GM12878 (cell line): ENCODE measurements at regions not wholly inside any gene's neighbourhood (a gene's known extent, or its start where the extent isn't known, plus 50 kb on each side); places are given as distances from the start of the nearest gene placed in this dataset.

Source experiments
- ATAC-seq: fragments of 200-7000 bp; cut with Tn5 transposase; 3 replicates; pipeline ENCODE4 v1.9.1; 2020; ENCODE audit warnings: mild to moderate bottlenecking, moderate library complexity
- BruUV-seq: library from RNA; stranded (reverse); fragments of 400-500 nt; replicated peaks from 2 replicates; lab custom pipeline; 2021; lab: Mats Ljungman, UMichigan
- CTCF ChIA-PET: fragments of 300-600 bp; sonication (Branson Sonifier 250); formaldehyde crosslinking; extraction: SDS; loops from one replicate; lab custom pipeline; 2021; ENCODE audit warnings: inconsistent platforms; lab: Yijun Ruan, JAX
- POLR2A ChIA-PET: fragments of 350-600 bp; formaldehyde crosslinking; extraction: SDS; loops from one replicate; lab custom pipeline; 2021; ENCODE audit warnings: inconsistent platforms; lab: Charles Lee
- RAD21 ChIA-PET: fragments of 300-600 bp; sonication (Branson Sonifier 250); formaldehyde crosslinking; loops from one replicate; lab custom pipeline; 2023; ENCODE audit warnings: antibody characterized with exemption; ENCODE audit not compliant: unreplicated experiment; lab: Charles Lee
- SMC1A ChIA-PET: fragments of 300-600 bp; sonication (Branson Sonifier 250); formaldehyde crosslinking; loops from one replicate; lab custom pipeline; 2023; ENCODE audit not compliant: unreplicated experiment, uncharacterized antibody; lab: Charles Lee
- DNase-seq: peaks from one replicate; pipeline ENCODE4 v3.0.0-alpha.2; 2011; ENCODE audit warnings: low read depth, low spot score
- FAIRE-seq: peaks from 3 replicates; lab custom pipeline; 2011; peaks lifted over from hg19 to GRCh38; lab: Jason Lieb, UNC
- H2AFZ ChIP-seq: 2 replicates; pipeline ENCODE4 v1.6.0; 2011; ENCODE audit warnings: low read depth, low read length, control low read depth; ENCODE audit not compliant: control insufficient read depth
- H3K27ac ChIP-seq: 2 replicates; pipeline ENCODE4 v1.5.1; 2011; ENCODE audit warnings: control low read depth; ENCODE audit not compliant: control insufficient read depth, insufficient read depth
- H3K27me3 ChIP-seq, 2 experiments: replicated peaks in 1 of 2; 2 replicates each; pipeline versions ENCODE4 v1.6.0 to v1.6.1; 2011; ENCODE audit warnings: low read length in 1 of 2; ENCODE audit not compliant: control insufficient read depth in 2 of 2, insufficient read depth in 2 of 2
- H3K36me3 ChIP-seq, 2 experiments: 2 replicates each; pipeline ENCODE4 v1.5.1; 2011; ENCODE audit warnings: low read length in 1 of 2; ENCODE audit not compliant: control insufficient read depth in 2 of 2, insufficient read depth in 2 of 2
- H3K4me1 ChIP-seq: 2 replicates; pipeline ENCODE4 v1.6.1; 2011; ENCODE audit warnings: mild to moderate bottlenecking, low read length, moderate library complexity, mixed read lengths; ENCODE audit not compliant: control insufficient read depth, insufficient read depth
- H3K4me2 ChIP-seq: 2 replicates; pipeline ENCODE4 v1.6.0; 2011; ENCODE audit warnings: control low read depth; ENCODE audit not compliant: control insufficient read depth, insufficient read depth
- H3K4me3 ChIP-seq: fragments of 200-600 bp; sonication (generic); 2 replicates; pipeline ENCODE4 v1.5.1; 2016
- H3K79me2 ChIP-seq: 2 replicates; pipeline ENCODE4 v1.6.0; 2011; ENCODE audit warnings: low read length; ENCODE audit not compliant: control insufficient read depth, insufficient read depth
- H3K9ac ChIP-seq: 2 replicates; pipeline ENCODE4 v1.8.0; 2011; ENCODE audit warnings: low read length, control low read depth, mixed read lengths; ENCODE audit not compliant: control insufficient read depth, insufficient read depth
- H3K9me3 ChIP-seq: replicated peaks from 3 replicates; pipeline ENCODE4 v1.5.1; 2011; ENCODE audit warnings: mild to moderate bottlenecking, low read length; ENCODE audit not compliant: control insufficient read depth, insufficient read depth
- H4K20me1 ChIP-seq: 2 replicates; pipeline ENCODE4 v1.6.0; 2011; ENCODE audit not compliant: control insufficient read depth, insufficient read depth
- BHLHE40 ChIP-seq, 2 experiments: fragments of 450-650 bp in 1 of 2; IDR thresholded peaks; 2 replicates each; pipeline ENCODE4 v1.6.1; 2011 to 2017; ENCODE audit warnings: low read depth in 2 of 2, borderline replicate concordance in 1 of 2, improper control_type of control experiment in 1 of 2, low read length in 1 of 2, mild to moderate bottlenecking in 1 of 2
- CREB1 ChIP-seq: IDR thresholded peaks from 2 replicates; pipeline ENCODE4 v1.6.1; 2012; ENCODE audit warnings: low read depth, mild to moderate bottlenecking, inconsistent platforms
- CREM ChIP-seq: IDR thresholded peaks from 2 replicates; pipeline ENCODE4 v1.6.1; 2014; ENCODE audit warnings: antibody characterized with exemption, low read depth
- IKZF2 ChIP-seq, 2 experiments: fragments of 450-650 bp; IDR thresholded peaks; 2 replicates each; pipeline ENCODE4 v1.6.1; 2017; ENCODE audit warnings: mild to moderate bottlenecking in 2 of 2, moderate library complexity in 2 of 2
- JUNB ChIP-seq: IDR thresholded peaks from 2 replicates; pipeline ENCODE4 v1.6.1; 2016; ENCODE audit warnings: antibody characterized with exemption, mild to moderate bottlenecking
- NFIC ChIP-seq: IDR thresholded peaks from 2 replicates; pipeline ENCODE4 v1.6.1; 2012; ENCODE audit warnings: low read depth, mild to moderate bottlenecking, inconsistent platforms, low read length, moderate library complexity
- WGBS: methylation state at CpG from one replicate; pipeline ENCODE4 v1.1.6; 2016; ENCODE audit warnings: low lambda C conversion rate; ENCODE audit not compliant: insufficient replicate concordance, insufficient coverage; ENCODE audit errors: missing lambda C conversion rate; 5-methylcytosine and 5-hydroxymethylcytosine counted together
- in situ Hi-C: fragments of 300-500 bp; cut with MboI; formaldehyde crosslinking; loops from 9 replicates; pipeline ENCODE4 v1.14.3; 2018; ENCODE audit warnings: mixed read lengths
- intact Hi-C: fragments of 100-400 bp; cut with micrococcal nuclease; formaldehyde crosslinking; loops from one replicate; pipeline ENCODE4 v1.14.2; 2022; ENCODE audit not compliant: unreplicated experiment

- TF ChIP-seq CREM: 0 out of 2 replicates have a peak, but pooled peaks have one; percentile 40
These were observed 55.7 kb upstream of the PICALM start (continued) for GRCh38 chr11:86124251-86125233.

DNA sequence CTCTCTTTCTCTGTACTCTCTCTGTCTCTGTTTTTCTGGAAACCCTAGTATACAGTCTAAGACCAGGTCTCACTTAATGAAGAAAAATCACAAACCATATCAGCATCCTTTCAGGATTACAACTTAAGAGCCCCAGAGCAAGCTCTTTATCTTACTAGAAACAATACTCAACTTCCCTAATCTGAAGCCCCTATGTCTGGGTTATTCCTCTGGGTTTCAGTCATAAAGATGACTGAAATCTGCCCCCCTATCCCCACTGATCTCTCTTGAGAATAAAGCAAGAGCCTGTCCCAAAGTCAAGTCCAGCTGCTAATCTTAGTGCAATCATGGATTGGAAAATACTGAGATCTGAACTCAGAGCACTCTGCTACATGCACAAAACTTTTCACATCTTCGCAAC lies 53.9 kb upstream of the PICALM start:
- Histone ChIP-seq H3K36me3 (no peaks in the 10 kb centered on the region), H4K20me1 (no peaks in the 10 kb centered on the region), H3K9me3 (no peaks in the 10 kb centered on the region), H3K4me1 (peaks cover 11% of the 10 kb centered on the region), H3K4me3 (no peak overlapping the region), H3K27ac (no peak overlapping the region), H3K79me2 (no peaks in the 10 kb centered on the region), H3K9ac (no peak overlapping the region), H3K4me2 (no peak overlapping the region), H3K27me3 (no peaks in the 10 kb centered on the region), H2AFZ (peak overlapping the region; percentile 10)
- FAIRE-seq (no peak), ATAC-seq (no peak; the same call in 2 of the 3 replicates), DNase-seq (no peak)
- ChIA-PET CTCF (interaction anchor here (0.9 to 2.0 kb wide), 3 partner anchors 10 to 79 kb away, joined by 3 to 7 read pairs (median 6); no protein-coding TSS in a partner anchor), RAD21 (interaction anchor here (0.5 to 0.8 kb wide), 2 partner anchors 54 to 83 kb away, joined by 4 to 6 read pairs; partner anchors contain the start of gene PICALM), POLR2A (no interaction called here), SMC1A (interaction anchor here (0.9 to 2.7 kb wide), 11 partner anchors 15 to 162 kb away, joined by 3 to 15 read pairs (median 4); partner anchors contain the start of gene PICALM)
- in situ Hi-C loops (no loop called here), intact Hi-C loops (no loop called here)
- BruUV-seq: no TSS peak
- TF ChIP-seq CREB1: no peak
- no peak for TF ChIP-seq BHLHE40 (IDR thresholded peaks at IDR 0.05; ENCODE audit: borderline replicate concordance in 1 of 2, low read depth in 2 of 2, low read length in 1 of 2)
- 0 out of 2 replicates have a peak, but pooled peaks have one; percentile 10 for TF ChIP-seq NFIC
- peak; percentile 27; the same call in 1 of the 2 replicates for TF ChIP-seq JUNB
- TF ChIP-seq IKZF2 (IDR thresholded peaks at IDR 0.05): 0 out of 4 replicates have a peak, but pooled peaks of 1 of the 2 experiments have one; percentile 13
- 100% methylated on average over 1 of the region's 1 CpG for WGBS
